Smooth muscle cell (in vitro differentiated cells): ENCODE measurements at regions not wholly inside any gene's neighbourhood (a gene's known extent, or its start where the extent isn't known, plus 50 kb on each side); places are given as distances from the start of the nearest gene placed in this dataset.

Experiments used
- DNase-seq: peaks from one replicate; lab custom pipeline; 2025; ENCODE audit not compliant: unreplicated experiment; lab: John Stamatoyannopoulos, UW
- H2AFZ ChIP-seq: fragments of 200-600 bp; sonication (generic); 2 replicates; pipeline ENCODE4 v1.6.0; 2016; ENCODE audit warnings: antibody characterized with exemption, low read depth, mild to moderate bottlenecking
- H3F3A ChIP-seq: fragments of 200-600 bp; sonication (generic); 2 replicates; pipeline ENCODE4 v1.6.0; 2017; ENCODE audit warnings: antibody characterized with exemption, low read depth
- H3K27ac ChIP-seq: fragments of 200-600 bp; sonication (generic); 2 replicates; pipeline ENCODE4 v1.5.1; 2016; ENCODE audit warnings: low read depth, mild to moderate bottlenecking
- H3K27me3 ChIP-seq: fragments of 200-600 bp; sonication (generic); 2 replicates; pipeline ENCODE4 v1.6.1; 2016; ENCODE audit warnings: low read depth, mild to moderate bottlenecking
- H3K36me3 ChIP-seq: fragments of 200-600 bp; sonication (generic); 2 replicates; pipeline ENCODE4 v1.5.1; 2016; ENCODE audit warnings: low read depth
- H3K4me1 ChIP-seq: fragments of 200-600 bp; sonication (generic); 2 replicates; pipeline ENCODE4 v1.5.1; 2016; ENCODE audit warnings: low read depth
- H3K4me2 ChIP-seq: fragments of 200-600 bp; sonication (generic); 2 replicates; pipeline ENCODE4 v1.6.0; 2016; ENCODE audit warnings: mild to moderate bottlenecking
- H3K4me3 ChIP-seq: fragments of 200-600 bp; sonication (generic); 2 replicates; pipeline ENCODE4 v1.5.1; 2016; ENCODE audit warnings: mild to moderate bottlenecking
- H3K79me2 ChIP-seq: fragments of 200-600 bp; sonication (generic); 2 replicates; pipeline ENCODE4 v1.6.0; 2016; ENCODE audit warnings: low read depth, mild to moderate bottlenecking
- H3K9ac ChIP-seq: fragments of 200-600 bp; sonication (generic); 2 replicates; pipeline ENCODE4 v1.6.0; 2016; ENCODE audit warnings: low read depth
- H3K9me3 ChIP-seq: fragments of 200-600 bp; sonication (generic); replicated peaks from 2 replicates; pipeline ENCODE4 v1.5.1; 2016; ENCODE audit warnings: low read depth
- H4K20me1 ChIP-seq: fragments of 200-600 bp; sonication (generic); 2 replicates; pipeline ENCODE4 v1.6.0; 2016; ENCODE audit warnings: low read depth
- CTCF ChIP-seq: fragments of 200-600 bp; sonication (generic); IDR thresholded peaks from 2 replicates; pipeline ENCODE4 v1.5.1; 2017; ENCODE audit warnings: borderline replicate concordance, mild to moderate bottlenecking, antibody characterized with exemption; ENCODE audit not compliant: insufficient read depth, poor library complexity, severe bottlenecking
- WGBS: methylation state at CpG from one replicate; pipeline ENCODE4 v1.1.7; 2016; ENCODE audit warnings: low lambda C conversion rate; 5-methylcytosine and 5-hydroxymethylcytosine counted together

- Histone ChIP-seq H3K27me3 (no peaks in the 10 kb centered on the region), H3K36me3 (no peaks in the 10 kb centered on the region), H2AFZ (no peak overlapping the region), H3K27ac (no peak overlapping the region), H3F3A (no peaks in the 10 kb centered on the region), H3K9me3 (no peaks in the 10 kb centered on the region), H3K4me2 (no peak overlapping the region), H3K4me3 (no peak overlapping the region), H4K20me1 (no peaks in the 10 kb centered on the region), H3K79me2 (no peaks in the 10 kb centered on the region), H3K9ac (no peak overlapping the region), H3K4me1 (peaks cover 12% of the 10 kb centered on the region)
- DNase-seq: no peak
- TF ChIP-seq CTCF: no peak
- 100% methylated on average over 1 of the region's 1 CpG for WGBS
These were observed 580.5 kb downstream of the TLE1 start for GRCh38 chr9:81108821-81109220.

DNA sequence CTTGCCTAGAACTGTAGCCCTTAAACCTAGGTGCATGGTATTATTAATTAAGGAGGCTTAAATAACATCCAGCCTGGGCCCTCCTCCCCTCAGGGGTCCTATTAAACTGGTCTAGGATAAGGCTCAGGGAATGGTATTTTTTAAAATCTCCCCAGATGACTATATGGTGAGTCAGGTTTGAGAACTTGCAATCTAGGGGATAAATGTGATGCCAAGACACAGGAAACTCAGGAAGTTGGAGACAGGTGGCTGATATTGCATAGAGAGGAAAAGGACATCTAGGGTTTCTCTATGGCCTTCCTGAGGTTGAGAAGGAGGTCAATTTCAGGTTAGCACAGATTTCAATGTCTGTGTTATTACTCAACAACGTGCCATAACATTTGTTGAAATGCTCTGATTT lies 581.0 kb downstream of the TLE1 start:
- no peak for DNase-seq
- H3K4me2 ChIP-seq: no peak overlapping the region

DNA sequence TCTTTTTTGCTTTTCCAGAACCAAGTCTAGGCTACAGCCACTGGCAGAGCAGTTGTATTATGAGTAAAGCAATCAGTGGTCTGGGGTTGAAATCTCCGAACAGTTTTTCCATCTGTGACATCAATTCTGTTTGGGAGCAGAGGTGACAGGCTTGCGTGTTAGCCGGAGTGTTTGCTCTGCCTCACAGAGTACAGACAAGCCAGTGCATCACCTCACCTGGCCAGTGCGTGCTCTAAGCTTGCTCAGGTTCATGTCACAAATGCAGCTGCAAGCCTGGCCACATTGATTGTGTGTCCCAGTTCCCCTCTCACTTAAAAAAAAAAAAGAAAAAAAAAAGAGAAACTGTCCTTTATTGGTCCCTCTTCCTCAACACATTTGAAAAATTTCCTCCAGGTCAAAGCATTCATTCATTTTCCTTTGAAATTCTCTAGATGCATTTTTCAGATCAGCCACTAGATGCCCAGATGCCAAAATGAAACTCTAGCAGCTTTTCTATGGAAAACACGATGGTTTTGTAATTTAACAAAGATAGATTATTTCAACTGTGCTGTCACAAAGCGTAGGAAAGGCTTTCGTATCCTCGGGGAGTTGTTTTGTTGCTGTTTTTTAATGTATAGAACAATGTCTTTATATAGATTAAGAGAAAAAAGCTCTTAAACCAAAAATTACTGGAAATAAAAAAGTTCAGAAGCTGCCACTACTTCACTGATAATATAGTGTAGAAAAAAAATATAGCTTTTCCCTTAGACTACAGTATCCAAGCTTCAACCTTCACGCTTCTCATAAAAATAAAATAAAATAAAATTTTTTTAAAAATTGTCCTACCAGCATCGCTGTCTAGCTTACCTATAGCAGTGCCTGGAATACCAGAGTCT lies 585.5 kb downstream of the TLE1 start:
- H3K9ac ChIP-seq: no peak overlapping the region
- H3K36me3 ChIP-seq: no peaks in the 10 kb centered on the region
- H3F3A ChIP-seq: no peaks in the 10 kb centered on the region
- no peaks in the 10 kb centered on the region for H3K27me3 ChIP-seq
- no peaks in the 10 kb centered on the region for H3K4me1 ChIP-seq
- no peak overlapping the region for H3K27ac ChIP-seq
- H3K4me2 ChIP-seq: no peak overlapping the region
- no peaks in the 10 kb centered on the region for H3K9me3 ChIP-seq
- no peaks in the 10 kb centered on the region for H4K20me1 ChIP-seq
- no peak overlapping the region for H3K4me3 ChIP-seq
- H2AFZ ChIP-seq: no peak overlapping the region
- DNase-seq: no peak
- 86% methylated on average over 10 of the region's 10 CpGs for WGBS
- no peaks in the 10 kb centered on the region for H3K79me2 ChIP-seq
- TF ChIP-seq CTCF: peak; percentile 32

More for the DNA sequence above, 581.0 kb downstream of the TLE1 start:
- no peaks in the 10 kb centered on the region for H4K20me1 ChIP-seq
- no peak for TF ChIP-seq CTCF
- no peak overlapping the region for H3K9ac ChIP-seq
- H3K36me3 ChIP-seq: no peaks in the 10 kb centered on the region
- 100% methylated on average over 1 of the region's 1 CpG for WGBS
- H3K9me3 ChIP-seq: no peaks in the 10 kb centered on the region
- H3K79me2 ChIP-seq: no peaks in the 10 kb centered on the region
- H3K4me1 ChIP-seq: peaks cover 11% of the 10 kb centered on the region
- no peak overlapping the region for H2AFZ ChIP-seq
- no peak overlapping the region for H3K4me3 ChIP-seq
- H3K27me3 ChIP-seq: no peaks in the 10 kb centered on the region
- H3K27ac ChIP-seq: no peak overlapping the region
- H3F3A ChIP-seq: no peaks in the 10 kb centered on the region
